AG10803 (cell line): ENCODE measurements at regions not wholly inside any gene's neighbourhood (a gene's known extent, or its start where the extent isn't known, plus 50 kb on each side); places are given as distances from the start of the nearest gene placed in this dataset.

Experiments used
- DNase-seq: peaks from one replicate; pipeline ENCODE4 v3.0.0; 2010; ENCODE audit warnings: low read depth
- H3K4me3 ChIP-seq: 2 replicates; pipeline ENCODE4 v1.5.1; 2011; ENCODE audit warnings: mild to moderate bottlenecking, low read length, control low read depth
- TF ChIP-seq, protein P1 (sequence below): conservative IDR thresholded peaks from 2 replicates; pipeline ENCODE4 v1.5.1; 2011; ENCODE audit warnings: mild to moderate bottlenecking, low read length, control low read depth, inconsistent platforms

DNA sequence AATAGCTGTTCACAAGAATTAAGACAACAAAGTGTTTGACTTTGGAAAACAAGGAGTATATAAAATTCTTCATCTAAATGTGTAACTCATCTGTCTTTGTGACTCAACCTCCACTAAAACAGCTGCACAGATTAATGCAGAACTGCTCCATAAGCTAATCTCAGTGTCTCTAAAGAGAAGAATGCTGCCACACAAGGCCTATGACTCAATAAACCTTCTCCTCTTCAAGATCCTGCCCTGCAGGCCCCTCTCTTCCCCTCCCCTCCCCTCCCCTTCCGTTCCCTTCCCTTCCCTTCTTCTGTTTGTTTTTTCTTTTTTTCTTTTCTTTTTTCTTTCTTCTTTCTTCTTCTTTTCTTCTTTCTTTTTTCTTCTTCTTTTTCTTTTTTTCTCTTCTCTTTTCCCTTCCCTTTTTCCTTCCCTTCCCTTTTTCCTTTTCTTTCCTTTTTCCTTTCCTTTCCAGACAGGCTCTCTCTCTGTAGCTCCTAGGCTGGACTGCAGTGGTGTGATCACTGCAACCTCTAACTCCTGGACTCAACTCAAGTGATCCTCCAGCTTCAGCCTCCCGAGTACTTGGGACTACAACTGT, 1052.8 kb downstream of the BRINP3 start:
- no peak for DNase-seq
- TF ChIP-seq, protein P1, sequence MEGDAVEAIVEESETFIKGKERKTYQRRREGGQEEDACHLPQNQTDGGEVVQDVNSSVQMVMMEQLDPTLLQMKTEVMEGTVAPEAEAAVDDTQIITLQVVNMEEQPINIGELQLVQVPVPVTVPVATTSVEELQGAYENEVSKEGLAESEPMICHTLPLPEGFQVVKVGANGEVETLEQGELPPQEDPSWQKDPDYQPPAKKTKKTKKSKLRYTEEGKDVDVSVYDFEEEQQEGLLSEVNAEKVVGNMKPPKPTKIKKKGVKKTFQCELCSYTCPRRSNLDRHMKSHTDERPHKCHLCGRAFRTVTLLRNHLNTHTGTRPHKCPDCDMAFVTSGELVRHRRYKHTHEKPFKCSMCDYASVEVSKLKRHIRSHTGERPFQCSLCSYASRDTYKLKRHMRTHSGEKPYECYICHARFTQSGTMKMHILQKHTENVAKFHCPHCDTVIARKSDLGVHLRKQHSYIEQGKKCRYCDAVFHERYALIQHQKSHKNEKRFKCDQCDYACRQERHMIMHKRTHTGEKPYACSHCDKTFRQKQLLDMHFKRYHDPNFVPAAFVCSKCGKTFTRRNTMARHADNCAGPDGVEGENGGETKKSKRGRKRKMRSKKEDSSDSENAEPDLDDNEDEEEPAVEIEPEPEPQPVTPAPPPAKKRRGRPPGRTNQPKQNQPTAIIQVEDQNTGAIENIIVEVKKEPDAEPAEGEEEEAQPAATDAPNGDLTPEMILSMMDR: no peak
- no peak overlapping the region for H3K4me3 ChIP-seq

DNA sequence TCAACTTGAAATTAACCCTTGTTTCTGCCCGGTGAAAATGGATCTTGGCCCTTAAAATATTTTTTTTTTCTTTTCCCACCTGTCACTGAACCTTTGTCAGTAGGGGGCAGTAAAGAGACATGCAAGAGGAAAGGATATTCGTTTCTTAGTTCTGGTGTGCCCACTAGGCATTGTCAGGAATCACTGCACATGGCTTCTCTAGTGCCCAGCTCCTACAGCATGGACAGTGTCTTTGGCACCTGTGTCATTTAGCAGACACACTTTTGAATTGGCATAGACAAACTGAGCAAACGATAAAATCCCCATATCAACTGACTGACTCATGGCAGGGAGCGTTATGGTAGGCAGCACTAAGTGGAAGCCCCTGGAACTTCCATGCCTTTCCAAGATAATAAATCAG, 1048.1 kb downstream of the BRINP3 start:
- TF ChIP-seq, protein P1: no peak; the same call in 1 of the 2 replicates
- H3K4me3 ChIP-seq: no peak overlapping the region
- no peak for DNase-seq

DNA sequence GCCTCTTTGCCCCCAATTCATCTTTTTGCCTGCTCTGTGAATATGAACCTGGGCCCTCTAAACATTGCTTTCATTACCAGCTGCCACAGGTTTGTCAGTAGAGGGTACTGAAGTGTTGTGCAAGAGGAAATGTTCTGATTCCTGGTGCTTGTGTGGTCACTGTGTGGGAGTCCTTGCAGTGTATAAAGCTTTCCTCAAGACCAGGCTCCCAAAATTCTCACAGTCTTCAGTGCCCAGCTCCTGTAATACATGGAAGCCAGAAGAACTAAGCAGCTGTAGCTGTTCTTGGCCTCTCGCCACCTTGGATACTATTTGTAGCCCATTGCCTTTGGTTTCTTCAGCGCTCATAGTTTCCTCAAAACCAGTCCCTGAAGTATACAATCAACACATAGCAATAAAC, 1046.2 kb downstream of the BRINP3 start:
- TF ChIP-seq, protein P1: no peak
- no peak overlapping the region for H3K4me3 ChIP-seq
- DNase-seq: no peak

DNA sequence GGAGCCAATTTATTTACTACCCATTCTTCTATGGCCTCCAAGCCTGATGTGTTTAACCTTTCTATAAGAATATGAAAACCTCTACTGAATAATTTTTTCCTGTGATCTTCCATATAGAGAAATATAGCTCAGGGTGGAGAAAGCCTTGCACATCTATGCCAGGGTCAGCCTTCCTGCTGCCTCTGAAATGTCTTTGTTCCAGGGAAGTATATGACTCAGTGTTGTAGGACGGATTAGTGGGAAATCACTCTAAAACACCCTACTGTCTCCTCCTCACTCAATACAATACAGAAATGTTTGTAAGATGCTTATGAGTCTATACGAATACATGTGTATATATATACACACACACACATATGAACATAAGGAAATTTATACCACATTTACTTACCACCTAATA, 1044.9 kb downstream of the BRINP3 start:
- DNase-seq: no peak
- no peak overlapping the region for H3K4me3 ChIP-seq
- TF ChIP-seq, protein P1: no peak

DNA sequence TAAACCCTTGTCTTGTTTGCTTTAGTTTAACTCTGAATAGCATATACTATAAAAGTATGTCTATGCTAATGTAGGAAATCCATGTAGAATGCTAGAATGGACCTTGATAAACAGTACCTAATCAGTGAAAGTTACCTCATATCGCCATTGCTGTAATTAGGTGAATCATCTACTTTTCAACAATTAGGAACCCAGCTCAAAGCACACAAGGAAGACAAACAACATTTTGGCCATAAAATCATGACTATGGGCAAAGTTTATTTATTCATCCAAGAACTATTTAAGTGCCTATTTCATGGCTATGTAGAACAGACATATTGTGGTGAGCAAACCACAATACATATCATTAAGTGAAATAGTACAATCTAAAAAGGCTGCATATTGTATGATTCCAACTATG, 1043.2 kb downstream of the BRINP3 start:
- TF ChIP-seq, protein P1: no peak
- DNase-seq: no peak

DNA sequence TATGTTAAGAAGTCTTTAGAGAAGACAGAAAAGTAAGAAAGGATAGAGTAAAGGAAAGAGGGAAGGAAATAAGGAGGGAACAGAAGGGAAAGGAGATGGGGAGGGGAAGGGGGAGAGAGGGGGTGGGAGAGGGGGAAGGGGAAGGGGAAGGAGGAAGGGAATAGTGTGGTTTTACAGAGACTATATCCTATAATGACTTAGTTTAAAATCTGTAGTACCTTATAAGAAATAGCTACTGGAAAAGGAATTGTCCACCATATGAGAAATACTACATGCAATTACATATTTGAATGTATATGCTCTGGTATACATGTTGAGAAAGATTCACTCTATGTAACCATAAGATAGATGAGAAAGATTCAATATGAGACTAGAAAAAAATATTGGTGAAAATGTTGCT, 1042.3 kb downstream of the BRINP3 start:
- no peak for DNase-seq

More for the DNA sequence above, 1043.2 kb downstream of the BRINP3 start:
- H3K4me3 ChIP-seq: no peak overlapping the region

DNA sequence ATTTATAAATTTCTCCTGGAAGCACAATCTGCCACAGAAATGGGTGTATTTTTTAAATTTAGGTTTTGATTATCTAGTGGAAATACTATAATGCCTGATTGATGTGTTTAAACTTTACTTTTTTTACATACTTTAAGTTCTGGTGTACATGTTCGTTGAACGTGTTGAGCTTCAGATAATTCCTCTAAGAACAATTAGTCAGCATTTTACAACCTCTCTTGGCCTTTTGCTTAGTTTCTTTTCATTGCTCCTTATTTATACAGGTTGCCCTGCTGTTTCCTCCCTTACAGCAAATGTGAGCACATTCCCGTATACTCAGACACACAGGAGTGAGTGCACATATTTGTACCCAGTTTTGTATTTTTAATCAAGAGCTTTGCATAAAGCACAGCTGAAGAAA, 1038.9 kb downstream of the BRINP3 start:
- DNase-seq: no peak
- TF ChIP-seq, protein P1: no peak
- H3K4me3 ChIP-seq: no peak overlapping the region

More for the DNA sequence above, 1042.3 kb downstream of the BRINP3 start:
- TF ChIP-seq, protein P1: no peak
- no peak overlapping the region for H3K4me3 ChIP-seq
